ENCODE measurements at regions not wholly inside any gene's neighbourhood (a gene's known extent, or its start where the extent isn't known, plus 50 kb on each side); places are given as distances from the start of the nearest gene placed in this dataset.

GRCh38 chr9:14023285-14023684 is 290.7 kb downstream of the NFIB start:
- no peaks in the 10 kb centered on the region for H4K20me1 ChIP-seq (replicated peaks; ENCODE audit: insufficient read depth)
- H3K27me3 ChIP-seq (ENCODE audit: insufficient read depth) = no peaks in the 10 kb centered on the region
- Mint-ChIP-seq H3K27me3 (ENCODE audit: insufficient read depth, low read depth, poor library complexity) (peaks cover 5% of the 10 kb centered on the region), H3K9me3 (no peaks in the 10 kb centered on the region; the same call in 2 of the 3 replicates), H3K4me1 (peaks cover 12% of the 10 kb centered on the region), H3K36me3 (ENCODE audit: low read depth) (no peaks in the 10 kb centered on the region), H3K27ac (no peak overlapping the region), H3K4me3 (no peak overlapping the region)
- H3K9me2 ChIP-seq (ENCODE audit: insufficient read depth) = no peaks in the 10 kb centered on the region
- no peaks in the 10 kb centered on the region for H3K79me2 ChIP-seq (replicated peaks; ENCODE audit: insufficient read depth)
- ATAC-seq (no peak), DNase-seq (ENCODE audit: low spot score) (no peak)
- TF ChIP-seq EZH2 (IDR thresholded peaks at IDR 0.05; ENCODE audit: low read depth, unreplicated experiment) (no peak), ZNF114 (CRISPR knock-in tag; IDR thresholded peaks at IDR 0.05) (no peak)
- TF ChIP-seq, protein P1, sequence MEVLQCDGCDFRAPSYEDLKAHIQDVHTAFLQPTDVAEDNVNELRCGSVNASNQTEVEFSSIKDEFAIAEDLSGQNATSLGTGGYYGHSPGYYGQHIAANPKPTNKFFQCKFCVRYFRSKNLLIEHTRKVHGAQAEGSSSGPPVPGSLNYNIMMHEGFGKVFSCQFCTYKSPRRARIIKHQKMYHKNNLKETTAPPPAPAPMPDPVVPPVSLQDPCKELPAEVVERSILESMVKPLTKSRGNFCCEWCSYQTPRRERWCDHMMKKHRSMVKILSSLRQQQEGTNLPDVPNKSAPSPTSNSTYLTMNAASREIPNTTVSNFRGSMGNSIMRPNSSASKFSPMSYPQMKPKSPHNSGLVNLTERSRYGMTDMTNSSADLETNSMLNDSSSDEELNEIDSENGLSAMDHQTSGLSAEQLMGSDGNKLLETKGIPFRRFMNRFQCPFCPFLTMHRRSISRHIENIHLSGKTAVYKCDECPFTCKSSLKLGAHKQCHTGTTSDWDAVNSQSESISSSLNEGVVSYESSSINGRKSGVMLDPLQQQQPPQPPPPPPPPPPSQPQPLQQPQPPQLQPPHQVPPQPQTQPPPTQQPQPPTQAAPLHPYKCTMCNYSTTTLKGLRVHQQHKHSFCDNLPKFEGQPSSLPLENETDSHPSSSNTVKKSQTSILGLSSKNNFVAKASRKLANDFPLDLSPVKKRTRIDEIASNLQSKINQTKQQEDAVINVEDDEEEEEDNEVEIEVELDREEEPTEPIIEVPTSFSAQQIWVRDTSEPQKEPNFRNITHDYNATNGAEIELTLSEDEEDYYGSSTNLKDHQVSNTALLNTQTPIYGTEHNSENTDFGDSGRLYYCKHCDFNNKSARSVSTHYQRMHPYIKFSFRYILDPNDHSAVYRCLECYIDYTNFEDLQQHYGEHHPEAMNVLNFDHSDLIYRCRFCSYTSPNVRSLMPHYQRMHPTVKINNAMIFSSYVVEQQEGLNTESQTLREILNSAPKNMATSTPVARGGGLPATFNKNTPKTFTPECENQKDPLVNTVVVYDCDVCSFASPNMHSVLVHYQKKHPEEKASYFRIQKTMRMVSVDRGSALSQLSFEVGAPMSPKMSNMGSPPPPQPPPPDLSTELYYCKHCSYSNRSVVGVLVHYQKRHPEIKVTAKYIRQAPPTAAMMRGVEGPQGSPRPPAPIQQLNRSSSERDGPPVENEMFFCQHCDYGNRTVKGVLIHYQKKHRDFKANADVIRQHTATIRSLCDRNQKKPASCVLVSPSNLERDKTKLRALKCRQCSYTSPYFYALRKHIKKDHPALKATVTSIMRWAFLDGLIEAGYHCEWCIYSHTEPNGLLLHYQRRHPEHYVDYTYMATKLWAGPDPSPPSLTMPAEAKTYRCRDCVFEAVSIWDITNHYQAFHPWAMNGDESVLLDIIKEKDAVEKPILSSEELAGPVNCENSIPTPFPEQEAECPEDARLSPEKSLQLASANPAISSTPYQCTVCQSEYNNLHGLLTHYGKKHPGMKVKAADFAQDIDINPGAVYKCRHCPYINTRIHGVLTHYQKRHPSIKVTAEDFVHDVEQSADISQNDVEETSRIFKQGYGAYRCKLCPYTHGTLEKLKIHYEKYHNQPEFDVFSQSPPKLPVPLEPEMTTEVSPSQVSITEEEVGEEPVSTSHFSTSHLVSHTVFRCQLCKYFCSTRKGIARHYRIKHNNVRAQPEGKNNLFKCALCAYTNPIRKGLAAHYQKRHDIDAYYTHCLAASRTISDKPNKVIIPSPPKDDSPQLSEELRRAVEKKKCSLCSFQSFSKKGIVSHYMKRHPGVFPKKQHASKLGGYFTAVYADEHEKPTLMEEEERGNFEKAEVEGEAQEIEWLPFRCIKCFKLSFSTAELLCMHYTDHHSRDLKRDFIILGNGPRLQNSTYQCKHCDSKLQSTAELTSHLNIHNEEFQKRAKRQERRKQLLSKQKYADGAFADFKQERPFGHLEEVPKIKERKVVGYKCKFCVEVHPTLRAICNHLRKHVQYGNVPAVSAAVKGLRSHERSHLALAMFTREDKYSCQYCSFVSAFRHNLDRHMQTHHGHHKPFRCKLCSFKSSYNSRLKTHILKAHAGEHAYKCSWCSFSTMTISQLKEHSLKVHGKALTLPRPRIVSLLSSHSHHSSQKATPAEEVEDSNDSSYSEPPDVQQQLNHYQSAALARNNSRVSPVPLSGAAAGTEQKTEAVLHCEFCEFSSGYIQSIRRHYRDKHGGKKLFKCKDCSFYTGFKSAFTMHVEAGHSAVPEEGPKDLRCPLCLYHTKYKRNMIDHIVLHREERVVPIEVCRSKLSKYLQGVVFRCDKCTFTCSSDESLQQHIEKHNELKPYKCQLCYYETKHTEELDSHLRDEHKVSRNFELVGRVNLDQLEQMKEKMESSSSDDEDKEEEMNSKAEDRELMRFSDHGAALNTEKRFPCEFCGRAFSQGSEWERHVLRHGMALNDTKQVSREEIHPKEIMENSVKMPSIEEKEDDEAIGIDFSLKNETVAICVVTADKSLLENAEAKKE (CRISPR knock-in tag; IDR thresholded peaks at IDR 0.05) = no peak
- H3K4me2 ChIP-seq = no peak overlapping the region
- H3K36me3 ChIP-seq (ENCODE audit: insufficient read depth) = no peaks in the 10 kb centered on the region
- no peak overlapping the region for H3K4me3 ChIP-seq
- H3K27ac ChIP-seq (ENCODE audit: low read depth) = no peak overlapping the region
- H3K4me1 ChIP-seq (ENCODE audit: insufficient read depth) = peaks cover 10% of the 10 kb centered on the region
- H2AFZ ChIP-seq = no peak overlapping the region
- no peaks in the 10 kb centered on the region for H3F3A ChIP-seq (replicated peaks; ENCODE audit: low read depth)

- Mint-ChIP-seq H3K4me1 (peaks cover 3% of the 10 kb centered on the region), H3K27me3 (ENCODE audit: insufficient read depth, low read depth, poor library complexity) (peaks cover 5% of the 10 kb centered on the region), H3K36me3 (ENCODE audit: low read depth) (no peaks in the 10 kb centered on the region), H3K9me3 (no peaks in the 10 kb centered on the region; the same call in 2 of the 3 replicates), H3K27ac (no peak overlapping the region), H3K4me3 (no peak overlapping the region)
- Histone ChIP-seq H3K4me1 (ENCODE audit: insufficient read depth) (peaks cover 3% of the 10 kb centered on the region; the same call in 1 of the 2 replicates), H3K4me2 (no peak overlapping the region), H3K4me3 (no peak overlapping the region), H2AFZ (peak overlapping the region; percentile 67), H3F3A (replicated peaks; ENCODE audit: low read depth) (no peaks in the 10 kb centered on the region), H3K9me2 (ENCODE audit: insufficient read depth) (no peaks in the 10 kb centered on the region), H3K27ac (ENCODE audit: low read depth) (no peak overlapping the region), H3K36me3 (ENCODE audit: insufficient read depth) (no peaks in the 10 kb centered on the region), H3K27me3 (ENCODE audit: insufficient read depth) (no peaks in the 10 kb centered on the region), H3K79me2 (replicated peaks; ENCODE audit: insufficient read depth) (no peaks in the 10 kb centered on the region), H4K20me1 (replicated peaks; ENCODE audit: insufficient read depth) (no peaks in the 10 kb centered on the region)
- ATAC-seq (no peak), DNase-seq (ENCODE audit: low spot score) (no peak)
- no peak for TF ChIP-seq JUNB (IDR thresholded peaks at IDR 0.05; ENCODE audit: unreplicated experiment)
- no peak for TF ChIP-seq ZNF114 (CRISPR knock-in tag; IDR thresholded peaks at IDR 0.05)
- TF ChIP-seq EZH2phosphoT487 (IDR thresholded peaks at IDR 0.05; ENCODE audit: unreplicated experiment) = no peak
- TF ChIP-seq, protein P1 (CRISPR knock-in tag; IDR thresholded peaks at IDR 0.05) = no peak
- TF ChIP-seq ZNF331 (CRISPR knock-in tag; IDR thresholded peaks at IDR 0.05; ENCODE audit: low read depth) = no peak
Measured at GRCh38 chr9:14021871-14022525, 291.9 kb downstream of the NFIB start.

Measured in GM23338 (cell line).